HG02885 (cell line): ENCODE measurements at regions not wholly inside any gene's neighbourhood (a gene's known extent, or its start where the extent isn't known, plus 50 kb on each side); places are given as distances from the start of the nearest gene placed in this dataset.

Experiments used
- ATAC-seq: cut with Tn5 transposase; IDR thresholded peaks from one replicate; pipeline ENCODE4 v1.9.1; 2021; ENCODE audit warnings: mild to moderate bottlenecking; ENCODE audit not compliant: unreplicated experiment, poor library complexity

- no peak for ATAC-seq
These were observed 189.3 kb upstream of the TLE4 start for GRCh38 chr9:79382458-79382857.

- no peak for ATAC-seq
These were observed 188.7 kb upstream of the TLE4 start for GRCh38 chr9:79383096-79383495.

- no peak for ATAC-seq
These were observed 187.7 kb upstream of the TLE4 start for GRCh38 chr9:79384091-79384490.

- no peak for ATAC-seq
These were observed 187.3 kb upstream of the TLE4 start for GRCh38 chr9:79384501-79384900.

- no peak for ATAC-seq
These were observed 184.5 kb upstream of the TLE4 start for GRCh38 chr9:79387101-79387835.

- no peak for ATAC-seq
These were observed 181.6 kb upstream of the TLE4 start for GRCh38 chr9:79390077-79390698.

GRCh38 chr9:79390781-79391770 is 180.7 kb upstream of the TLE4 start:
- no peak for ATAC-seq

GRCh38 chr9:79395228-79395627 is 176.5 kb upstream of the TLE4 start:
- ATAC-seq: no peak

- ATAC-seq: no peak
These were observed 176.0 kb upstream of the TLE4 start for GRCh38 chr9:79395755-79396154.

- no peak for ATAC-seq
These were observed 175.6 kb upstream of the TLE4 start for GRCh38 chr9:79396168-79396567.

GRCh38 chr9:79403495-79403894 is 168.3 kb upstream of the TLE4 start:
- ATAC-seq: no peak

- no peak for ATAC-seq
These were observed 163.6 kb upstream of the TLE4 start for GRCh38 chr9:79408200-79408599.

GRCh38 chr9:79408617-79409016 is 163.1 kb upstream of the TLE4 start:
- ATAC-seq: peak; percentile 60

GRCh38 chr9:79409182-79409823 is 162.5 kb upstream of the TLE4 start:
- no peak for ATAC-seq

- ATAC-seq: no peak
These were observed 145.9 kb upstream of the TLE4 start for GRCh38 chr9:79425840-79426239.

GRCh38 chr9:79428422-79428821 is 143.3 kb upstream of the TLE4 start:
- no peak for ATAC-seq

GRCh38 chr9:79430619-79431018 is 141.1 kb upstream of the TLE4 start:
- no peak for ATAC-seq

GRCh38 chr9:79431019-79431679 is 140.6 kb upstream of the TLE4 start:
- no peak for ATAC-seq

GRCh38 chr9:79432485-79432884 is 139.3 kb upstream of the TLE4 start:
- ATAC-seq: peak; percentile 44

GRCh38 chr9:79433703-79434102 is 138.1 kb upstream of the TLE4 start:
- ATAC-seq: no peak
